Myocyte (in vitro differentiated cells): ENCODE measurements at regions not wholly inside any gene's neighbourhood (a gene's known extent, or its start where the extent isn't known, plus 50 kb on each side); places are given as distances from the start of the nearest gene placed in this dataset.
A peak's percentile ranks its signal among the peaks of the same experiment; 100 is the strongest.
"Not testable (repeated sequence)": the region's sequence is repeated elsewhere in the genome, so short reads cannot be mapped to it uniquely, and the experiment has no call there.

ENCODE experiments used
- DNase-seq: peaks from one replicate; pipeline ENCODE4 v3.0.0-alpha.2; 2012; ENCODE audit warnings: low read depth

DNA sequence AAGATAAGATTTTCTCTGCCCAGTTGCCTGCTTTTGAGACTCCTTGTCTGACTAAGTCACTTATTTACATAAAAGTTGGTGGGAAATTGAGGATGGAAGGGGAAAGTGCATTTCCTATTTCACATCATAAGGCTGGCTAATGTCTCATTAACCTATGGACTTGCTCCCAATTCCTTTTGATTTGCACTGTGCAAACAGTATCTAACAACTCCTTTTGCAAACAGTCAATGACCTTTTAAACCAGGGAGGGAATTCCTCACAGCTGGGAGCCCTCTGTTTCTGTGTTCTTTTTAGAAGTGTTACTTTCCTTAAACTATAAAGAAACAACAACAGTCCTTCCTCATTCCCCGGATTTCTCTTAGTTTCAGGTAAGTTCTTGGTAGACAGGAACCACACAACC lies 272.8 kb downstream of the RND3 start:
- DNase-seq = no peak

DNA sequence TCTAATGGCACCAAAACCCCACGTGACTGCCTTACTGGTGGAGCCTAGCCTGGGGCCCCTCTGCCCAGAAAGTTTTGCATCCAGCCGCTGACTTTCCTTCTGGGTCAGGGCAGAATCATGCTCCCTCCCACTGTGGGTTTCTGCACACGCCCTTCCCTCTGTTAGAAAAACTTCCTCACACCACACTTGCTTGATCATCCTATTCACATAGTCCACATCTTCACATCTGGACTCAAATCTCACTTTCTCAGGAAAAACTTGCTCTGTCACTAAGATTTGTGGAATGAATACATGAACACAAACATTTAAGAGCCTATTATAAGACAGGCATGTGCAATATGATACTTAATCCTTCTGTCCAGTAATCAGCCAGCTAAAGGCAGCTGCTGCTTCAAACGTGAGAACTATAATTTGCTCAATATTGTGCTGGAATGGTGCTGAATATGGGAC lies 274.7 kb downstream of the RND3 start:
- peak; percentile 85 for DNase-seq

DNA sequence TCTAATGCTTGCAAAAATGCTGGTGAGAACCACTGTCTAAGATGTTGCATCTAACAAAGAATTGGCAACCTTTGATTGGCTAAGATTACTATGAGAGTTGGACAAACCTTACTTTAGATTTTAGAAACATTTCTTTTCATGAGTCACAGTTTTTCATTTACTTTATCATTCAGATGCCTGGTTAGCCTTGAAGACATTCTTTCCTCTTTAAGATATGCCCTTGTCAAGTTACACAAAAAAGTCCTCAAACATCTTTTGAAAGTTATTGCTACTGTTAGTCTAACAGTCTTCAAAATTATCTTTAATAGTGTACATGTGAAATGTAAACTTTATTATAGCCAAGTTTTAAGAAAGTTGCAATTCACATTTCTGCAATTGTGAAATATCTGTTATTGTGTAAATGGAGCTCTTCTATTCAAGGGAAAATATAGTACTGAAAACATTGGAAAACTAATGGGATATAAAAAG lies 276.3 kb downstream of the RND3 start:
- no peak for DNase-seq

DNA sequence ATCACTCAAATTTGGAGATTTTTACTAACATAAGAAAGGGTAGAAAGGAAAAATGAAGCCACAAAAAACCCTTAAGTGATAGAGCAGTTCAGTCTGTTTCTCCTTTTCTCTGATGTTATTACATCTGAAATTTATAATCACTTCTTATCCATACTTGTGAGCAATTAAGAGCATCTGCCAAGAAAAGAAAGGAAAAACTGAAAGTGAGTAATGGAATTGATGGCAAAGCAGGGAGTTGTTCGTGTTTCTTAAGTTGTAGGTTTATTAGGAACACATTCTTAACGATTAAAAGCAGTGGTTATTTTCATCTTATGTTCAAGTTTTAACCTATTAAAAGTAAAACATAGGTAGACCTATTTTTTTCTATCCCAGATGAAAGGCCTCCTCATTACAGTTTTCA lies 277.7 kb downstream of the RND3 start:
- DNase-seq = no peak

DNA sequence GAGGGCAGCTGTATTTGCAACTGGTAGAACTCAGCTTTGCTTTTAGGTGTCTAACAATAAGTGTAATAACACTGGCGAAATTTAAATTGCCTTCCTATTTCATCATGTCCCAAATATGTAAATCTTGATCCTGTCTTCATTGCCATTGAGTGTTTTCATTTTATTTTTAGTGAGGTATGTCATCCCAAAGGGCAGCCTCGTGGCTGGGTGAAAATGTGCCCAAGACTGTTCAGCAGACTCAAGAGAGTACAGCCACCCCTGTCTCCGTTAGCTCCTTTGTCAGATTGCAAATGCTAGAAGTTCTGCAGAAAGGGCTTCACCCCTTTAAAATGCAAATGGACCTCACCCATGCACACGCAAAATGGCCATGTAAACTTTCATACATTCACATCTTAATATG lies 278.8 kb downstream of the RND3 start:
- peak; percentile 29 for DNase-seq

DNA sequence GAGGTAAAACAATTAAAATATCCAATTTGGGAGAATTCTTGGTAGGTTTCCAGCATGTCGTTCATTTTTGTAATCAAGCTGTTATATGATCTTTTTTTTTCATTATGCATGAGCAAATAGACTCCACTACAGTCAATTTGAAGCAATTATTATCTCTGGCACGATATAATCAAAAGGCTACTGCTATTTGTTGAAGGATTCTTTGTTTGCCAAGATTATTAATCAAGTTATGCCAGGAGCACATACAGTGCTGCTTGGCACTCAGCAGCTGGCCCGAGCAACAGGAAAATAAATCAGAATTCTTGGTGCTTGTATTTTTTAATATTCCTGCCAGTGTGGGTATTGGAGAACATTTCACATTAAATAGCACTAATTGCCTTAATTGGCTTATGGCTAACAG lies 279.5 kb downstream of the RND3 start:
- DNase-seq = no peak

DNA sequence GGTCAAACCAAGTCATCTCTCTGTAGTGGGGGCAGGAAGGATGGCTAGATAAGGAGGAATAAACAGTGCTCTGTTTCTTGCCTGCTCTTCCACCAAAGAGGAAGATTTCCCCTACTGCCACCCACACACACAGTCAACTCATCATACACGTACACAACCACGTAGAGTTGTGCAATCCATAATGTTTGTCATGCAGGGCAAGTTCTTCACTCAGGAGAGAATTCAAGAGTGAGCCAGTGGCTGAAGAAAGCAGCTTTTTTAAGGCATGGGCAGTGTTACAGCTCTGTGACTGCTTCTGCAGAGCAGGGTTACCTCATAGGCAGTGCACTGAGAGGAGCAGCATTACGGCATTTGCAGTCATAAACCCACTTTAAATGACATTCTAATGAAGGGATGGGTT lies 283.0 kb downstream of the RND3 start:
- no peak for DNase-seq

DNA sequence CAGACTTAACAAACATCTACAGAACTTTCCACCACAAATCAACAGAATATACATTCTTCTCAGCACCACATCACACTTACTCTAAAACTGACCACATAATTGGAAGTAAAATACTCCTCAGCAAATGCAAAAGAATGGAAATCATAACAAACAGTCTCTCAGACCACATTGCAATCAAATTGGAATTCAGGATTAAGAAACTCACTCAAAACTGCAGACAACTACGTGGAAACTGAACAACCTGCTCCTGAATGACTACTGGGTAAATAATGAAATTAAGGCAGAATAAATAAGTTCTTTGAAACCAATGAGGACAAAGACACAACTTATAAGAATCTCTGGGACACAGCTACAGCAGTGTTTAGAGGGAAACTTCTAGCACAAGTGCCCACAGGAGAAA lies 292.7 kb downstream of the RND3 start:
- not testable (repeated sequence) for DNase-seq

DNA sequence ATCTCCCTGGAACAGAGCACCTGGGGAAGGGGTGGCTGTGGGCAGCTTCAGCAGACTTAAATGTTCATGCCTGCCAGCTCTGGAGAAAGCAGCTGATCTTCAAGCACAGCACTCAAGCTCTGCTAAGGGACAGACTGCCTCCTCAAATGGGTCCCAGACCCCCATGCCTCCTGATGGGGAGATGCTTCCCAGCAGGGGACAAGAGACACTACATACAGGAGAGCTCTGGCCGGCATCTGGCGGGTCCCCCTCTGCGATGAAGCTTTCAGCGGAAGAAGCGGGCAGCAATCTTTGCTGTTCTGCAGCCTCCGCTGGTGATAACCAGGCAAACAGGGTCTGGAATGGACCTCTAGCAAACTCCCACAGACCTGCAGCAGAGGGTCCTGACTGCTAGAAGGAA lies 294.8 kb downstream of the RND3 start:
- no peak for DNase-seq

DNA sequence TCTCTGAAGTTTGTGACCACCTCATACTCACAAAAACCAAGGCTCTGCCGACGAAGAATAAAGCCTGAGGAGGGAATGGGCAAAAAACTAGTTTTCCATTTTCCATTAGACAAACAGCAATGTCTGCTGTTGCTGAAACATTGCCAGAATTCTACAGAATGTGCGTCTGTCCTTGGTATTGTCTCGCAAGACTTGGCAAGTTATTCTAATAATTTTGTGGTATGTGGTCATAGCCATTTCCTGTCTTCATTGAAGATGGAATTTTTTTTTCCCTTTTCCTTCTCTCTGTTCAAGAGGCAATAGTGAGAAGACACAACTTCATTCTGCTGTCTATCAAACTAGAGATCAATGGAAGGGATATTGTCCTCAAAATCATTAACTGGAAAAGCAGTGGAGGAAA lies 296.1 kb downstream of the RND3 start:
- peak; percentile 49 for DNase-seq

DNA sequence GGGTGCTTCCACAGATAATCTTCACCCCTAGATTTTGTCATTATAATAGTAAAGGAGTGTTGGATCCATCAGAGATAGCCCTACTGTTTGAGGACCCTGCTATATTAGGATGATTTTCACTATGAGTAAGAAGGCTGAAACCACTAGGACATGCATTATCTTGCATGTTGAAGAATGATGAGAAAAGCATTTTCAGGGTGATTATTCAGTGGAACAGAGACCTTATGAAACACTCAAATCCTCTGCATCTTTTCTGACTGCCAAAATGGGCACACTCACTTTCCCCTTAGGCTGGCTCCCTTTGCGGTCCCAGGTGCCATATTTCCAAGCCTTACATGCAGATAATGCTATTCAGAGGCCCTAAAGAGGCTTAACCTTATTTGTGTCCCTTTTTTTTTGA lies 296.9 kb downstream of the RND3 start:
- no peak for DNase-seq

DNA sequence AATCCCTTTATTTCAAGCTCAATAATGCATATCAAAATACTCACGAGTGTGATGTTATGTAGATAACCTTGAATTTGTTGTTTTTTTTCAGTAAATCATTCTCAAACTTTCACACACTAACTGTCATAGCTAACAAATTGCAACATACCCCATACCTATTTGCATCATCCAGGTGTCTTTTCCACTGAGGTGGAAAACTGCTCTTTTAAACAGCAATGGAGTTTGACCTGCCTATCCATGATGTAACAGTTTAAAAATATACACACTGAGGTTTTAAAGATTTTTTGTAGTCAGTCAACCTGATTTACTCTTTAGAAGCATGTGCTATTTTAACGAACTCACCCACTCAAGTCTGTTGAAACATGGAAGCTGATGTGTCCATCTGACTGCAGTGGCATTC lies 298.7 kb downstream of the RND3 start:
- no peak for DNase-seq

DNA sequence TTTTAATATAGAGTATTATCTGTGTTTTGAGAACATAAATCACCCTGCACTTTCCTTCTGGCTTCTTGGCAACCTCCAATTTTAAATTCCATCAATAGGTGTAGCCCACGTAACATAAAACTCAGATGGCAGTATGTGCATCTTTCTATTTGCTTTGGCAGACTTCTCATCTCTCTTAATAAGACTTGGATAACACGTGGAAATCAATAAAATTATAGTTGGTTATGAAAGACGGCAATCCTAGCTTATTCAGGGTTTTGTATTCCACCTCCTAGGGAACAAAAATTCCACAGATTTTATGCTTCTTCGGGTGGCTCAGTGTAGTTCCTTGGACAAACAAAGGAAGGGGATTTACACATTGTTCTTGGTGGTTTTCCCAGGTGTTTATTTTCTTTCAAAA lies 299.3 kb downstream of the RND3 start:
- DNase-seq = no peak

DNA sequence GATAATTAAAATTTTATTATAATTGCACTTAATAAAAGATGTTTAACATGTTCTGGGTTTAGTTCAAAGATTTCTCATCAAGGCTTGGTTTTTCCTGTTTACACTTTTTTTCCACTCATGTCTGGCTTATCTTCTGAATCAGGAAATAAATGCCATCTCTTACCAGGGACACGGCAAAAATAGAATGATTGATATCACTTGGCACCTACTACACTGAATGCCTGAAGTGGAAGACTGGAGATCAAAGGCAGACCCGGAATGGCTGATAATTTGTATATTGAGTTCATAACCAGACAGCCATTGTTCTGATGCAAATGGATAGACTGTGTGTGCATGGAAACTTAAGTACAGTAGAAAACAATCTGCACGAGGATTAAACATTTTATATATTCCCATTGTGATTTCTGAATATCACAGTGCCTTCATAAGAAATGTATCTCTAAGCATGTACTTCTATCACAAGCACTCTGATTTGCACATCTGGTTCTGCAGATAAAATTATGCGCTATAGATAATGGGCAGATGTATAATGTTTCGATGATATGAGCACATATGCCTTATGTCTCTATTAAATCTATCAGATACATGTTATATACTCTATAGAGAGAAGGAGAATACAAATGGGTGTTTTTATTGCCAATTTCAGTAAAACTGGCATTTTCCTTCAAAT lies 304.8 kb downstream of the RND3 start:
- no peak for DNase-seq

DNA sequence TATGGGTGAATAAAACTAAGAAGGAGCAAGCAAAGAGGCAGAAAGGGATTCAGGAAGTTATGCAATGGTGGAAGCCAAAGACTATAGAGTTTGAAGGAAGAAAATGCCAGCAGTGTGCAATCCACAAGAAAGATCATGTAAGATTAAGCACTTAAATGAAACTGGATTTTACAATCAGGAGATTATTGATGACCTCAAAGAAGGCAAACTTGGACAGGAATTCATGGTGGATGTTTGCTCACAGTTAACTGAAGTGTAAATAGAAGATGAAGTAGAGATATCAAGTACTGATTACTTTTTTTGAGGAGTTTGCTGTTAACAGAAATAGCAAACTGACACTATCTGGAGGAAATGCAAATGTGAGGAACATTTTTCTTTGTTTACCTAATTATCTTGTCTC lies 308.9 kb downstream of the RND3 start:
- no peak for DNase-seq

DNA sequence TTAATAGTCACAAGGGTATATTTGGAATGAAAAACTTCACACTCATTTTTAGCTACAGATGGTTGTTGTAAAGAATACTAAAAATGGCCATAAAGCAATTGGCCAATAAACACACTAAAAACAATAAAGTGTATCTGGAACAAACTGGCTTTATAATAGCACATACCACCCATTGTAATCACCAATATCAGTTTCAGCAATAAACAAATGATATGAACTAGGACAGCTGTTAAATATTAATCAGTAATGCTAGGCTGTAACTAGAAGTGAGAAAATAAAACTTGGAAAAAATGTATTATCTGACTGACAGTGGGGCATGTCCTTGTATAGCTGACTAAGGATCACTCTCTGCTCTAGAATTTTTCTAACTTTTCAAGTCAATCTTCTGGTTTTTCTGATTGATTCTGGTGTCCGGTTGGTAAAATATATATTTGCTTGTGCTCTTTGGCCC lies 312.5 kb downstream of the RND3 start:
- DNase-seq = no peak

DNA sequence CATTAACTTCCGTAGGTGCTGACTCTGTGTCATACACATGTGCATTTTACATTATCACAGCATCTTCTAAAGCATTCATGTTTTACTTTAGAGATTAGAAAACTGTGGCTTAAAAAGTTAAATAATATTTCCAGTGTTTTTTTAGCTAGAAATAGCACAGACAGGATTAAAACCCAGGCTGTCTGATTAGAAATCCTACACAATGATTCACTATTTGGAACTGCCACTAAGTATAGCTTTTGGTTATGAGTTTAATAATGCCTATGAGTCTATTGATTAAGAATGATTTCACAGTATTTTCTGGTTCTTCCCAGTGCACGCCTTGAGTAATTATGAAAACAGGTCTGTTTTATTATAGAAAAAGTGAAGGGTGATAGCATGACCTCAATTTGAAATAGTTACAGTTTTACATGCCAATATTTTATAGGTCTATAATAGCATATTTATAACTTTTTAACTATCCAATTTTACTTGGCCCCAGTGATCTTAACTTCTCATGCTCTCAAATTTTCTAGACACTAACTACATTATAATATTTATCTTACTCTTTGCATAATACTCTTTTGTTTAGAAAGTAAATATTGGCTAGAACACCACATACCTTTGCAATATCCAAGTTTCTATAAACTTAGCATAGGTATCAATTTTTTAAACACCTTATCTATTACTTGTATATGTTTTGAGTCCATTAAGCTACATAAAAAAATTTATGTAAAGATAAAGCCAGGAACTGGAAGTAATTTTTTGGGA lies 313.2 kb downstream of the RND3 start:
- DNase-seq = no peak

DNA sequence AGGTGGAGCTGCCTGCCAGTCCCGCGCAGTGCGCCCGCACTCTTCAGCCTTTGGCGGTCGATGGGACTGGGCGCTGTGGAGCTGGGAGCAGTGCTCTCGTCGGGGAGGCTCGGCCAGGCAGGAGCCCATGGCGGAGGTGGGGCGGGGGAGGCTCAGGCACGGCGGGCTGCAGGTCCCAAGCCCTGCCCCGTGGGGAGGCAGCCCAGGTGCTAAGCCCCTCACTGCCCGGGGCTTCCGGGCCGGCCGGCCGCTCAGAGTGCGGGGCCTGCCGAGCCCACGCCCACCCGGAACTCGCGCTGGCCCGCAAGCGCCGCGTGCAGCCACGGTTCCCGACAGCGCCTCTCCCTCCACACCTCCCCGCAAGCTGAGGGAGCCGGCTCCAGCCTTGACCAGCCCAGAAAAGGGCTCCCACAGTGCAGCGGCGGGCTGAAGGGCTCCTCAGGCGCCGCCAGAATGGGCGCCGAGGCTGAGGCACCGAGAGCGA lies 316.4 kb downstream of the RND3 start:
- no peak for DNase-seq

DNA sequence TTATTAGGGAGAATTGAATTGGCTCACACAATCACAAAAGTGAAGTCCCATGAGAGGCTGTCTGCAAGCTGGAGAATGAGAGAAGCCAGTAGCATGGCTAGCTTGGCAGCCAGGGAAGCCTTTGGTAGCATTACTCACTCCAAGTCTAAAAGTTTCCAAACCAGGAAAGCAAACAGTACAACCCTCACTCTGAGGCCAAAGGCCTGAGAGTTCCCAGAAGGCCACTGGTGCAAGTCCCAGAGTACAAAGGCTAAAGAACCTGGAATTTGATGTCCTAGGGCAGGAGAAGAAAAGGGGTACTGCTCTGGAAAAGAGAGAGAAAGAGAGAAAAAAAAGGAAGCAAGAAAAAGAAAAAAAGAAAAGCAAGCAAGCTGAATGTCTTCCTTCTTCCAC lies 318.2 kb downstream of the RND3 start:
- DNase-seq = peak; percentile 32

DNA sequence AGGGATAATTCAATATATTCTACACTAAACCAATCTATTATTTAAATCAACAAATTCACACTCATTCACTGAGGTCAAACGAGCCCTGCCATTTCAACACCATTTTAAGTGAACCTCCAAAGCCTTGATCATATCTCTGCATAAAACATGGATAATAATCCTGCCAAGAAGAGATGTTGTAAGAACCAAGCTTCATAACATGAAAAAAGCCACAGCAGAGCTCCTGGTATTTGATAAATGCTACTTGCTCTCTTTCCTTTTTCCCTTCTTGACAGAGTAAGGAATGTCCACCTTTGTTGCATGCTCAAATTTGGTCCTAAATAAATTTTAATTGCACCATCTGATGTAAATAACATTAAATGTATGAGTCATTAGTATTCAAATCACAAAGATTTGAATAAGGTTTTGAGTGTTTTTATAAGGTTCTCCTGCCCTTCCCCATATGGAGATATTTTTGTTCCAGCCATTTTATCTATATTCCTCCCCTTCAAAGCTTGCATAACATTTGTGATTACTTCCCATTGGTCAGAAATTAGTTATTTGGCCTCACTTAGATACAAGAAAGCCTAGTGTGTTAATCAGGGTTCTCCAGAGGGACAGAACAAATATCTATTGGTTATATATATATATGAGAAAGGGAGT lies 318.8 kb downstream of the RND3 start:
- no peak for DNase-seq

DNA sequence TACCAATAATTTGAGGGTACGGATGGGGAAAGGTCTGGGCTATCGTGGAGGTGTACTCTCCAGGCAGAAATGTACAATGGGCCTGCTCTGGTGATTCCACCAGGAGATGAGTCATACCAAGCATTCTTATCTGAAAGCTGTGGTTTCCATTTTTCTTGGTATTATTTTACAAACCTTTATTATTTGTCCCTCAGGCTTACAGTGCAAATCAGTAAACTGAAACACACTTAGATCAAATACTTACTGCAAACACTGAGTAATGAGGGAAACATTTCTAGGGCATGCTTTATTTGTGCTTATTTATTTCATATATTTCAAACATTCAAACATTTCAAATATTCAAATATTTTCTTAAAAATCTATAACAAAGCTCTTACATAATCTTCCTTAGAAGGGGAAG lies 319.8 kb downstream of the RND3 start:
- DNase-seq = peak; percentile 26

DNA sequence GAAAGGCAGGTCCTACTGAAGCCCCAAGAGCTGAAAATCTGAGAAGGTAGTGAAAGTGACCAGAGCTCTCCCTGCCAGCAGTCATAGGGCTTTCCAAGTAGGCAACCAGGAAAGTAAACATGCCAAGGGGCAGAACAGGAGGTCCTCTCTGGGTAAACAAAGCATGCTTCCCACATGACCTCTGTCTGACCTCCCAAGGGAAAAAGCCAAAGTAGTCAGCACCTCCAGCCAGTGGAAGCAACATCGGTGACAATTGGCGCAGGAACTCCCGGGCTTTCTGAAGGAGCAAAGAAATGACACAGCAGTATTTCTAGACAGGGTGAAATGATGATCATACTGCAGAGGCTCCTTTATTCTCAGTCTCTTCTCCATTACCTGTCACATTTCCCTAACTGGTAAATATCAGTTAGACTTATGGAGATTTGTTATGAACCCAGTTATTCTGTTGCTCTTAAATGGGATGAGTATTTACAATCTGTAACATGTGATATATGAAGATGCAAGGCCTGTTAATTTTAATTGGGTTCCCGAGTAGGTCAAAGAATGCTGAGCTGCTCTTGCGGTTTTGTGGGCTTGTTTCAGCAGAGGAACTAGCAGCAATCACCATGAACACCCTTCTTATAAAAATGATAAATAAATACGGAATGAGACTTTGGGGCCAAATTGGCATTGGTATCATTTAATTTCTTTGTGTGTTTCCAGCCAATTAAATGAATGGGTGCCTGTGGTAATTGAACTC lies 321.0 kb downstream of the RND3 start:
- DNase-seq = peak; percentile 51
